ENCODE measurements at regions not wholly inside any gene's neighbourhood (a gene's known extent, or its start where the extent isn't known, plus 50 kb on each side); places are given as distances from the start of the nearest gene placed in this dataset.

DNA sequence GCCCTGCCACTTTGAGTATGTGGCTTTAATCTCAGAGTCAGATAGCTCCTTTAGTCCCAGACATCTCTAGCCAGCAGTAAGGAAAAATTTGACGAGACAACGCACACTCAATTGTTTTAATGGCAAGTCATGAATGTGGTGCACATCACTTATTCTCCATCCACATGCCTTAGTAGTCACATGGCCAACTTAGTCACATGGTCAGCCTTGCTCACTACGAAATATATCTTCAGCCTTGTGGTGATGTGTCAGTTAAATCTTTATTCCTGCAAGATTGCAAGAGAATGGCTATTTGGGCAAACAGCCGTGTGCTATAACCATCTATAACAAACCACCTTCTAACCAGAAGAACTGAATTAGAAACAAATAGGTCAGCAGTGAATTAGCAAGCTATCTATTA is 871.1 kb upstream of the CELF2 start:
- TF ChIP-seq, protein P1, sequence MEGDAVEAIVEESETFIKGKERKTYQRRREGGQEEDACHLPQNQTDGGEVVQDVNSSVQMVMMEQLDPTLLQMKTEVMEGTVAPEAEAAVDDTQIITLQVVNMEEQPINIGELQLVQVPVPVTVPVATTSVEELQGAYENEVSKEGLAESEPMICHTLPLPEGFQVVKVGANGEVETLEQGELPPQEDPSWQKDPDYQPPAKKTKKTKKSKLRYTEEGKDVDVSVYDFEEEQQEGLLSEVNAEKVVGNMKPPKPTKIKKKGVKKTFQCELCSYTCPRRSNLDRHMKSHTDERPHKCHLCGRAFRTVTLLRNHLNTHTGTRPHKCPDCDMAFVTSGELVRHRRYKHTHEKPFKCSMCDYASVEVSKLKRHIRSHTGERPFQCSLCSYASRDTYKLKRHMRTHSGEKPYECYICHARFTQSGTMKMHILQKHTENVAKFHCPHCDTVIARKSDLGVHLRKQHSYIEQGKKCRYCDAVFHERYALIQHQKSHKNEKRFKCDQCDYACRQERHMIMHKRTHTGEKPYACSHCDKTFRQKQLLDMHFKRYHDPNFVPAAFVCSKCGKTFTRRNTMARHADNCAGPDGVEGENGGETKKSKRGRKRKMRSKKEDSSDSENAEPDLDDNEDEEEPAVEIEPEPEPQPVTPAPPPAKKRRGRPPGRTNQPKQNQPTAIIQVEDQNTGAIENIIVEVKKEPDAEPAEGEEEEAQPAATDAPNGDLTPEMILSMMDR (IDR thresholded peaks at IDR 0.05; ENCODE audit: low read depth, low read length) = no peak

GRCh38 chr10:10149899-10150298 is 867.8 kb upstream of the CELF2 start:
- H3K27ac ChIP-seq (ENCODE audit: low read depth, low read length) = no peak overlapping the region
- no peaks in the 10 kb centered on the region for H3K9me3 ChIP-seq (ENCODE audit: control insufficient read depth, insufficient read depth, low read length)
- TF ChIP-seq, protein P1 (IDR thresholded peaks at IDR 0.05; ENCODE audit: low read depth, low read length) = no peak
- ChIA-PET CTCF (no interaction called here), POLR2A (no interaction called here)
- DNase-seq (ENCODE audit: low read depth, low spot score) = no peak
- no peak overlapping the region for H3K4me3 ChIP-seq (ENCODE audit: low read depth, low read length)
- no peaks in the 10 kb centered on the region for H3K27me3 ChIP-seq (ENCODE audit: control insufficient read depth, insufficient read depth, low read length)

More for the DNA sequence above, 871.1 kb upstream of the CELF2 start:
- Histone ChIP-seq H3K9me3 (ENCODE audit: control insufficient read depth, insufficient read depth, low read length) (no peaks in the 10 kb centered on the region), H3K27me3 (ENCODE audit: control insufficient read depth, insufficient read depth, low read length) (no peaks in the 10 kb centered on the region), H3K27ac (ENCODE audit: low read depth, low read length) (no peak overlapping the region), H3K4me3 (ENCODE audit: low read depth, low read length) (no peak overlapping the region)
- CTCF ChIA-PET = no interaction called here
- DNase-seq (ENCODE audit: low read depth, low spot score) = no peak
- POLR2A ChIA-PET = no interaction called here

GRCh38 chr10:10156917-10157600 is 860.6 kb upstream of the CELF2 start:
- Histone ChIP-seq H3K27ac (ENCODE audit: low read depth, low read length) (no peak overlapping the region), H3K27me3 (ENCODE audit: control insufficient read depth, insufficient read depth, low read length) (no peaks in the 10 kb centered on the region), H3K9me3 (ENCODE audit: control insufficient read depth, insufficient read depth, low read length) (peaks cover 8% of the 10 kb centered on the region), H3K4me3 (ENCODE audit: low read depth, low read length) (no peak overlapping the region)
- ChIA-PET CTCF (interaction anchor here (1.1 kb wide), 1 partner anchor 814 kb away, joined by 3 read pairs; no protein-coding TSS in a partner anchor), POLR2A (no interaction called here)
- no peak for DNase-seq (ENCODE audit: low read depth, low spot score)
- TF ChIP-seq, protein P1 (IDR thresholded peaks at IDR 0.05; ENCODE audit: low read depth, low read length) = no peak

DNA sequence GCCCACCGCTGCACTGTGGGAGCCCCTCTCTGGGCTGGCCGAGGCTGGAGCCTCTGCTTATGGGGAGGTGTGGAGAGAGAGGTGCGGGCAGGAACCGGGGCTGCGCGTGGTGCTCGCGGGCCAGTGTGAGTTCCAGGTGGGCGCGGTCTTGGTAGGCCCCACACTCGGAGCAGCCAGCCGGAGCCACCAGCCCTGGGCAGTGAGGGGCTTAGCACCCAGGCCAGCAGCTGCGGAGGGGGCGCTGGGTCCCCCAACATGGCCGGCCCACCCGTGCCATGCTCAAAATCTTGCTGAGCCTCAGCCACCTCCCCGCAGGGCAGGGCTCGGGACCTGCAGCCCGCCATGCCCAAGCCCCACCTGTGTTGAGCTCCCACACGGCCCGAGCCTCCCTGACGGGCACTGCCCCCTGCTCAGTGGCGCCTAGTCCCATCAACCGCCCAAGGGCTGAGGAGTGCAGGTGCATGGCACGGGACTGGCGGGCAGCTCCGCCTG is 856.8 kb upstream of the CELF2 start:
- peaks cover 8% of the 10 kb centered on the region for H3K9me3 ChIP-seq (ENCODE audit: control insufficient read depth, insufficient read depth, low read length)
- no peaks in the 10 kb centered on the region for H3K27me3 ChIP-seq (ENCODE audit: control insufficient read depth, insufficient read depth, low read length)
- H3K4me3 ChIP-seq (ENCODE audit: low read depth, low read length) = no peak overlapping the region
- DNase-seq (ENCODE audit: low read depth, low spot score) = no peak
- ChIA-PET POLR2A (no interaction called here), CTCF (no interaction called here)
- TF ChIP-seq, protein P1 (IDR thresholded peaks at IDR 0.05; ENCODE audit: low read depth, low read length) = no peak
- no peak overlapping the region for H3K27ac ChIP-seq (ENCODE audit: low read depth, low read length)

GRCh38 chr10:10164848-10165247 is 852.8 kb upstream of the CELF2 start:
- DNase-seq (ENCODE audit: low read depth, low spot score) = no peak
- POLR2A ChIA-PET = no interaction called here
- CTCF ChIA-PET = no interaction called here

More at GRCh38 chr10:10164848-10165247, 852.8 kb upstream of the CELF2 start:
- Histone ChIP-seq H3K27ac (ENCODE audit: low read depth, low read length) (no peak overlapping the region), H3K27me3 (ENCODE audit: control insufficient read depth, insufficient read depth, low read length) (no peaks in the 10 kb centered on the region), H3K9me3 (ENCODE audit: control insufficient read depth, insufficient read depth, low read length) (peaks cover 8% of the 10 kb centered on the region), H3K4me3 (ENCODE audit: low read depth, low read length) (no peak overlapping the region)
- TF ChIP-seq, protein P1 (IDR thresholded peaks at IDR 0.05; ENCODE audit: low read depth, low read length) = no peak

Data from AG04450 (cell line).